ENCODE measurements at regions not wholly inside any gene's neighbourhood (a gene's known extent, or its start where the extent isn't known, plus 50 kb on each side); places are given as distances from the start of the nearest gene placed in this dataset.

DNA sequence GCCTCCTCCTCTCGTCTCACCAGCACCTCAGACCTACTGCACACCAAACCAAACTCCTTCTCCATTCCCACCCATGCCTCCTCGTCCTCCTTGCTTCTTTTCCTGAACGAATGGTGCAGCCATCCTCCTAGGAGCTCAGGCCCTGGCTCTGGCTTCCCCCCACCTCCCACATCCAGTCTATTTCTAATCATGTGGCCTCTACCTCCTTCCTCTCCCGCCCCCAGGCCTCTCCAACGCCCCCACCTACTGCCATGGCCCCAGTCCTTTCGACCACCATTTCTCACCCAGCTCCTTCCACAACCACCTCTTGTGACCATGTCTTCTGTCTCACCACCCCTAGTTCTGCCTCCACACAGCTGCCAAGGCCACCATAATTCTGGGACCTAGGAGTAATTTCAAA is 127.1 kb downstream of the PJA1 start:
- no peak for TF ChIP-seq EZH2 (IDR thresholded peaks at IDR 0.05; ENCODE audit: low read length, missing control alignments)
- TF ChIP-seq, protein P1, sequence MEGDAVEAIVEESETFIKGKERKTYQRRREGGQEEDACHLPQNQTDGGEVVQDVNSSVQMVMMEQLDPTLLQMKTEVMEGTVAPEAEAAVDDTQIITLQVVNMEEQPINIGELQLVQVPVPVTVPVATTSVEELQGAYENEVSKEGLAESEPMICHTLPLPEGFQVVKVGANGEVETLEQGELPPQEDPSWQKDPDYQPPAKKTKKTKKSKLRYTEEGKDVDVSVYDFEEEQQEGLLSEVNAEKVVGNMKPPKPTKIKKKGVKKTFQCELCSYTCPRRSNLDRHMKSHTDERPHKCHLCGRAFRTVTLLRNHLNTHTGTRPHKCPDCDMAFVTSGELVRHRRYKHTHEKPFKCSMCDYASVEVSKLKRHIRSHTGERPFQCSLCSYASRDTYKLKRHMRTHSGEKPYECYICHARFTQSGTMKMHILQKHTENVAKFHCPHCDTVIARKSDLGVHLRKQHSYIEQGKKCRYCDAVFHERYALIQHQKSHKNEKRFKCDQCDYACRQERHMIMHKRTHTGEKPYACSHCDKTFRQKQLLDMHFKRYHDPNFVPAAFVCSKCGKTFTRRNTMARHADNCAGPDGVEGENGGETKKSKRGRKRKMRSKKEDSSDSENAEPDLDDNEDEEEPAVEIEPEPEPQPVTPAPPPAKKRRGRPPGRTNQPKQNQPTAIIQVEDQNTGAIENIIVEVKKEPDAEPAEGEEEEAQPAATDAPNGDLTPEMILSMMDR (conservative IDR thresholded peaks at IDR 0.05 in 1 of 2, IDR thresholded peaks at IDR 0.05 in 1 of 2; ENCODE audit: low read depth in 1 of 2, low read length in 2 of 2), result no peak
